ENCODE measurements at regions not wholly inside any gene's neighbourhood (a gene's known extent, or its start where the extent isn't known, plus 50 kb on each side); places are given as distances from the start of the nearest gene placed in this dataset.

- H3K4me3 Mint-ChIP-seq: no peak overlapping the region
Observed at GRCh38 chr5:25641124-25641523, 996.3 kb upstream of the CDH10 start.

GRCh38 chr5:25619273-25619672 lies 974.5 kb upstream of the CDH10 start:
- ATAC-seq: no peak
- no peak overlapping the region for H3K27ac Mint-ChIP-seq
- H3K9me3 Mint-ChIP-seq: no peaks in the 10 kb centered on the region
- no peaks in the 10 kb centered on the region for H3K27me3 Mint-ChIP-seq
- no peaks in the 10 kb centered on the region for H3K36me3 Mint-ChIP-seq
- no peaks in the 10 kb centered on the region for H3K4me1 Mint-ChIP-seq
- H3K4me3 Mint-ChIP-seq: no peak overlapping the region

More at GRCh38 chr5:25641124-25641523, 996.3 kb upstream of the CDH10 start:
- H3K27ac Mint-ChIP-seq: no peak overlapping the region
- peaks cover 12% of the 10 kb centered on the region for H3K9me3 Mint-ChIP-seq
- H3K36me3 Mint-ChIP-seq: no peaks in the 10 kb centered on the region
- H3K4me1 Mint-ChIP-seq: no peaks in the 10 kb centered on the region
- ATAC-seq: no peak
- no peaks in the 10 kb centered on the region for H3K27me3 Mint-ChIP-seq

DNA sequence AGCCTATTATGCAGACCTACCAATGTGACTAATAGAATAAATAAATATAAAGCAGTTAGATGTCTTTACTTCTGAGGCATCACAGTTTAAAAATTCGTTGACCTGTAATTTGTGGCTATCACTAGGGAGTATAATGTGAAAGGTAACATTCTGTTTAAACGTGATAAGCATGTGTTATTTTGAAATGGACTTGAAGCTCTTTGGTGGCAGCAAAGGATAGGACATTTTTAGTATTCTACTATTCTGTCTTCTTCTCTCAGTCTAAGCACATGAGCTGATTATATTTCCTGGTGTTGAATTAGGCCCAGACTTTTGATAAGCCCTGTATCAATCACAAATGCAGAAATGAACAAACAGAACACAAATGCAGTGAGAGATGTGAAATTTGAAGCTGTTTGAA lies 974.0 kb upstream of the CDH10 start:
- ATAC-seq: no peak
- H3K27ac Mint-ChIP-seq: no peak overlapping the region
- H3K9me3 Mint-ChIP-seq: no peaks in the 10 kb centered on the region
- H3K27me3 Mint-ChIP-seq: no peaks in the 10 kb centered on the region
- no peak overlapping the region for H3K4me3 Mint-ChIP-seq
- H3K4me1 Mint-ChIP-seq: no peaks in the 10 kb centered on the region
- no peaks in the 10 kb centered on the region for H3K36me3 Mint-ChIP-seq

DNA sequence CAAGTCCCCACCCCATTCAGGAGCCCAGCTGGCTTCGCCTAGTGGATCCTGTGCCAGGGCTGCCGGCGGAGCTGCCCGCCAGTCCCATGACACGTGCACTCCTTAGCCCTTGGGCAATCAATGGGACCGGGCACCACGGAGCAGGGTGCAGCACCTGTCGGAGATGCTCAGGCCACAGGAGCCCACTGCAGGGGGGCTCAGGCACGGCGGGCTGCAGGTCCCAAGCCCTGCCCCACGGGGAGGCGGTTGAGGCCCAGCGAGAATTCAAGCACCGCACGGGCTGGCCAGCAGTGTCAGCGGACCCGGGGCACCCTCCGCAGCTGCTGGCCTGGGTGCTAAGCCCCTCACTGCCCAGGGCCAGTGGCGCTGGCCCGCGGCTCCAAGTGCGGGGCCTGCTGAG lies 969.7 kb upstream of the CDH10 start:
- no peak overlapping the region for H3K4me3 Mint-ChIP-seq
- H3K27me3 Mint-ChIP-seq: no peaks in the 10 kb centered on the region
- no peaks in the 10 kb centered on the region for H3K4me1 Mint-ChIP-seq
- ATAC-seq: peak; percentile 34
- no peaks in the 10 kb centered on the region for H3K36me3 Mint-ChIP-seq
- H3K27ac Mint-ChIP-seq: no peak overlapping the region
- H3K9me3 Mint-ChIP-seq: no peaks in the 10 kb centered on the region

DNA sequence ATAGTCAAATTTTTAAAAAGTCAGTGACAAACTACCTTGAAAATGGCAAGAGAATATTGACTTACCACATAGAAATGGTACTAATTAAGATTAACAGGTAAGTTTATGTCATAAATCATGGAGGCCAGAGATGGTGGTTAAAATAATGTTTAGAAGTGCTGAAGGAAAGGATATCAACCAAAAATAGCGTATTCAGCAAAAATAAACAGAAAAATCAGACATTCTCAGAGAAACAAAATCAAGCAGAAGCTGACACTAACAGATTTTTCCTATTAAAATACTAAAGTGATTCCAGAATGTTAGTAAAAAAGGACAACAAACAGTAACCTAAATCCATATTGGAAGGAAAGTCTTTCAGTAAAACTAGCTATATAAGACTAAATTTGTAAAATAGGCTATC lies 959.9 kb upstream of the CDH10 start:
- Mint-ChIP-seq H3K4me1 (no peaks in the 10 kb centered on the region), H3K27ac (no peak overlapping the region), H3K27me3 (no peaks in the 10 kb centered on the region), H3K4me3 (no peak overlapping the region), H3K9me3 (peaks cover 3% of the 10 kb centered on the region), H3K36me3 (no peaks in the 10 kb centered on the region)
- ATAC-seq: no peak

GRCh38 chr5:25579111-25579510 lies 934.3 kb upstream of the CDH10 start:
- peaks cover 5% of the 10 kb centered on the region for H3K9me3 Mint-ChIP-seq
- H3K4me1 Mint-ChIP-seq: no peaks in the 10 kb centered on the region
- no peaks in the 10 kb centered on the region for H3K27me3 Mint-ChIP-seq
- no peak for ATAC-seq
- no peaks in the 10 kb centered on the region for H3K36me3 Mint-ChIP-seq
- no peak overlapping the region for H3K27ac Mint-ChIP-seq
- H3K4me3 Mint-ChIP-seq: no peak overlapping the region

GRCh38 chr5:25573691-25574090 lies 928.9 kb upstream of the CDH10 start:
- Mint-ChIP-seq H3K27ac (no peak overlapping the region), H3K4me3 (no peak overlapping the region), H3K27me3 (no peaks in the 10 kb centered on the region), H3K4me1 (no peaks in the 10 kb centered on the region), H3K36me3 (no peaks in the 10 kb centered on the region), H3K9me3 (peaks cover 2% of the 10 kb centered on the region)
- no peak for ATAC-seq

DNA sequence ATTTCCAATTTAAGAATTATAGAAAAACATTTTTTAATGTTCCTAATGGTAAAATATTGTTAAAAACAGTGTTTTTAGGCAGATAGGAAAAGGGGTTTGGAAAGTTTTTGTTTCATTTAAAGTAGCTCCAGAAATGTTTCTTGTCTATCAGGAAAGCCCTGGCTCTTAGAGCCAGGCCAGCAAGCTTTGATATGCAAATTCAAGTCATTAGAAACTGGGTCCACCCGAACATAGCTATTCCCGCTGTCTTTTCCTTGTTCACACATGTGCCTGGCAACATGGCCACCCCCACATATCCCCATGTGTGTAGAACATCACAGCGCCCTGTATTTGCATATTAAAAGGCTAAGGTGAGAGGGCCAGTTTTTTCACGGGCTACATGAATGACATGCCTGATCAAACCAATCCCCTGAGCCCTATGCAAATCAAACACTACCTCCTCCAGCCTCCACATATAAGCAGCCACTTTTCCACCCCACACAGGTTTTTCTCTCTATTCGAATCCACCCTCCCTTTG lies 925.3 kb upstream of the CDH10 start:
- no peaks in the 10 kb centered on the region for H3K4me1 Mint-ChIP-seq

GRCh38 chr5:25568989-25569625 lies 924.3 kb upstream of the CDH10 start:
- Mint-ChIP-seq H3K4me3 (no peak overlapping the region), H3K27ac (no peak overlapping the region), H3K9me3 (no peaks in the 10 kb centered on the region), H3K27me3 (no peaks in the 10 kb centered on the region), H3K4me1 (no peaks in the 10 kb centered on the region), H3K36me3 (no peaks in the 10 kb centered on the region)
- ATAC-seq: no peak

More for the DNA sequence above, 925.3 kb upstream of the CDH10 start:
- no peaks in the 10 kb centered on the region for H3K9me3 Mint-ChIP-seq
- H3K27me3 Mint-ChIP-seq: no peaks in the 10 kb centered on the region
- no peaks in the 10 kb centered on the region for H3K36me3 Mint-ChIP-seq
- no peak overlapping the region for H3K27ac Mint-ChIP-seq
- no peak for ATAC-seq
- no peak overlapping the region for H3K4me3 Mint-ChIP-seq

GRCh38 chr5:25568294-25568693 lies 923.5 kb upstream of the CDH10 start:
- ATAC-seq: no peak
- Mint-ChIP-seq H3K27me3 (no peaks in the 10 kb centered on the region), H3K36me3 (no peaks in the 10 kb centered on the region), H3K4me1 (no peaks in the 10 kb centered on the region), H3K27ac (no peak overlapping the region), H3K9me3 (no peaks in the 10 kb centered on the region), H3K4me3 (no peak overlapping the region)

DNA sequence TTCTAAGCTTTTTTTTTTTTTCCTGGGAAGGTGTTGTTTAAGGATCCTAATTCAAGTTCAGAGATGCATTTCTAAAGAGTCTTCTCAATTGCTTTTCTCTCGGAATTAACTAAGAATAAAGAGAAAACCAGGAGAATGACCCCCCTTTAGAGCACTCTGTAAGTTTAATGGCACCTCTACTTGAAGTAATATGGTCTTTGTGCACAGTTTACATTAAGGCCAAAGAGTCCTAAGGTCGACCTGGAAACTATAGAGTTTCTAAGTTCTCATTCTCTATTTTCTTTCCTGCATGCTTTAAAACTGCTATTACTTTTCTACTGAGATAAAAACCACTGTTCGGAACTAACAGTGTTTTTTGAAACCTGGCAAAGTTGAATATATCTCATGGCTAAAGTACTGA lies 923.1 kb upstream of the CDH10 start:
- Mint-ChIP-seq H3K4me1 (no peaks in the 10 kb centered on the region), H3K27ac (no peak overlapping the region), H3K4me3 (no peak overlapping the region), H3K27me3 (no peaks in the 10 kb centered on the region), H3K36me3 (no peaks in the 10 kb centered on the region), H3K9me3 (peaks cover 4% of the 10 kb centered on the region)
- no peak for ATAC-seq

DNA sequence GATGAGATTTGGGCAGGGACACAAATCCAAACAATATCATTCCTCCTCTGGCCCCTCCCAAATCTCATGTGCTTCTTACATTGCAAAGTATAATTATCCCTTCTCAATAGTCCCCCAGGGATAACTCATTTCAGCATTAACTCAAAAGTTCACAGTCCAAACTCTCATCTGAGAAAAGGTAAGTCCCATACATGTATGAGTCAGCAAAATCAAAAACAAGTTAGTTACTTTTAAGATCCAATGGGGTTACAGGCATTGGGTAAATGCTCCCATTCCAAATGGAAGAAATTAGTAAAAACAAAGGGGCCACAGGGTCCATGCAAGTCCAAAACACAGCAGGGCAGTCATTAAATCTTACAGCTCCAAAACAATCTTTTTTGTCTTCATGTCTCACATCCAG lies 917.9 kb upstream of the CDH10 start:
- no peaks in the 10 kb centered on the region for H3K27me3 Mint-ChIP-seq
- no peak overlapping the region for H3K4me3 Mint-ChIP-seq
- no peaks in the 10 kb centered on the region for H3K4me1 Mint-ChIP-seq
- peaks cover 7% of the 10 kb centered on the region for H3K9me3 Mint-ChIP-seq
- ATAC-seq: no peak
- H3K36me3 Mint-ChIP-seq: no peaks in the 10 kb centered on the region
- H3K27ac Mint-ChIP-seq: no peak overlapping the region

DNA sequence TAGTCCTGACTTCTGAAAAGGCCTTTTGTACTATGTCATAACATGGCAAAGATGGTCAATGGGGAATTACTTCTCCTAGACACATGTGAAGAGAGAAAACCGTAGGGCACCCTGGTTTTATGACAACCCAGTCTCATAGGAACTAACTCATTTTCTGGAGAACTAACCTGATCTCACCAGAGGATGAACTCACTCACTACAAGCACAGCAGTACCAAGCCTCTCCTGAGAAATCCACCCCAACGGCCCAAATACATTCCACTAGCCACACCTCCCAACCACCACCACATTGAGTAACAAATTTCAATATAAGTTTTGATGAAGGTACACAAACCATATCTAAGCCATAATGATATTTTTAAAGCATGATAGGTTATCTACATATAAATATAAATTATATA lies 909.3 kb upstream of the CDH10 start:
- H3K9me3 Mint-ChIP-seq: peaks cover 2% of the 10 kb centered on the region
- no peaks in the 10 kb centered on the region for H3K4me1 Mint-ChIP-seq
- H3K4me3 Mint-ChIP-seq: no peak overlapping the region
- H3K27me3 Mint-ChIP-seq: no peaks in the 10 kb centered on the region
- no peak for ATAC-seq
- H3K36me3 Mint-ChIP-seq: no peaks in the 10 kb centered on the region
- H3K27ac Mint-ChIP-seq: no peak overlapping the region

GRCh38 chr5:25552871-25553481 lies 908.2 kb upstream of the CDH10 start:
- no peak overlapping the region for H3K27ac Mint-ChIP-seq
- no peak overlapping the region for H3K4me3 Mint-ChIP-seq
- H3K27me3 Mint-ChIP-seq: no peaks in the 10 kb centered on the region
- no peak for ATAC-seq
- no peaks in the 10 kb centered on the region for H3K4me1 Mint-ChIP-seq
- no peaks in the 10 kb centered on the region for H3K36me3 Mint-ChIP-seq
- peaks cover 2% of the 10 kb centered on the region for H3K9me3 Mint-ChIP-seq

- Mint-ChIP-seq H3K36me3 (no peaks in the 10 kb centered on the region), H3K4me1 (no peaks in the 10 kb centered on the region), H3K27ac (no peak overlapping the region), H3K27me3 (no peaks in the 10 kb centered on the region), H3K4me3 (no peak overlapping the region), H3K9me3 (peaks cover 5% of the 10 kb centered on the region)
- no peak for ATAC-seq
Observed at GRCh38 chr5:25550793-25551192, 906.0 kb upstream of the CDH10 start.

DNA sequence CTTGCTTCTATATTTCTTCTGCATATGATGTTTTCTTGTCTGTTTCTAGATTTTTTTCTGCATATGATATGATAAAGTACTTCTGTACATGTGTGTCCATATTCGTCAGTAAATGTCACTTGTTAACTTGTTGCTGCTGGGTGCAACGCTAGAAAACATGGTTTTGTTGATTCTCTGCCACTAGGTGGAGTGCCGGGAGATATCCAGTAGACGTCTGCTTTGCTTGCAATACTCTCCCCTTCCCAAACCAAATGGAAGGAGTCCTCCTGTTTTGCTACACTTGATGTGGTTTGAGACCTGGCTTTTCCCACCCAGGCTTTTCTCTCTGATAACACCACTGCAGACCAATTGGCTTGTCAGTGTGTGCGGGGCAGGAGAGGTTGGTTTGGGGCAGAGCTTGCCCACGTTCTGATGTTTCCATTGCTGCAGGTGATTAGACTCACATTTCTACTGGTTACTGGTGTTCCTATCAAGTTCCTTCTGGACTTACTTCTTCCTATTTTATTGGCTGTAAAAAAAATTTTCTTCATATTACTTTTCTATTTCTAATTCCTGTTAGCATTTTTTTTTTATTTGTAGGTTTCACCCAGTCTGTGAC lies 900.0 kb upstream of the CDH10 start:
- H3K27me3 Mint-ChIP-seq: no peaks in the 10 kb centered on the region
- H3K4me1 Mint-ChIP-seq: no peaks in the 10 kb centered on the region
- peaks cover 3% of the 10 kb centered on the region for H3K9me3 Mint-ChIP-seq
- no peak overlapping the region for H3K27ac Mint-ChIP-seq
- H3K36me3 Mint-ChIP-seq: no peaks in the 10 kb centered on the region
- peak; percentile 43 for ATAC-seq
- no peak overlapping the region for H3K4me3 Mint-ChIP-seq
